Heart right ventricle (tissue), 16 donors: ENCODE measurements at regions not wholly inside any gene's neighbourhood (a gene's known extent, or its start where the extent isn't known, plus 50 kb on each side); places are given as distances from the start of the nearest gene placed in this dataset.

Experiments used
- ATAC-seq, 8 donors: fragments of 200-7000 bp; cut with Tn5 transposase; one replicate each; pipeline ENCODE4 v1.9.1; 2020; ENCODE audit warnings: mild to moderate bottlenecking in 8 of 8, moderate library complexity in 8 of 8, moderate number of reproducible peaks in 1 of 8
- DNase-seq, 2 donors: peaks; one replicate each; pipeline ENCODE4 v3.0.0-alpha.2; 2020
- H3K27ac ChIP-seq, 10 donors: fragments of 200-600 bp; sonication (generic) in 2 of 10; one replicate each; pipeline versions ENCODE4 v1.5.0 to v1.8.0; 2020 to 2022; ENCODE audit warnings: mild to moderate bottlenecking in 3 of 10
- H3K27me3 ChIP-seq, 7 donors: fragments of 200-600 bp; one replicate each; pipeline ENCODE4 v1.8.0; 2021 to 2022; ENCODE audit warnings: mild to moderate bottlenecking in 2 of 7
- H3K36me3 ChIP-seq, 9 donors: fragments of 200-600 bp; sonication (generic) in 1 of 9; one replicate each; pipeline versions ENCODE4 v1.5.0 to v1.8.0; 2020 to 2022; ENCODE audit warnings: mild to moderate bottlenecking in 2 of 9
- H3K4me1 ChIP-seq, 9 donors: fragments of 200-600 bp; sonication (generic) in 1 of 9; one replicate each; pipeline versions ENCODE4 v1.5.0 to v1.8.0; 2020 to 2022; ENCODE audit warnings: mild to moderate bottlenecking in 4 of 9
- H3K4me3 ChIP-seq, 10 donors: fragments of 200-600 bp; sonication (generic) in 2 of 10; one replicate each; pipeline versions ENCODE4 v1.5.0 to v1.8.0; 2020 to 2022; ENCODE audit warnings: mild to moderate bottlenecking in 7 of 10, moderate library complexity in 2 of 10
- H3K9me3 ChIP-seq, 11 donors: fragments of 200-600 bp in 10 of 11; sonication (generic) in 2 of 11; one replicate each; pipeline versions ENCODE4 v1.5.0 to v1.8.0; 2013 to 2022; ENCODE audit warnings: mild to moderate bottlenecking in 2 of 11, control low read depth in 1 of 11, moderate library complexity in 1 of 11
- CTCF ChIP-seq, 9 donors: fragments of 200-600 bp; sonication (generic) in 2 of 9; IDR thresholded peaks; one replicate each; pipeline versions ENCODE4 v1.5.0 to v1.8.0; 2021 to 2022; ENCODE audit warnings: antibody characterized with exemption in 9 of 9, mild to moderate bottlenecking in 5 of 9, moderate library complexity in 1 of 9
- WGBS, 2 donors: extraction: QIAGEN DNeasy Blood & Tissue Kit; methylation state at CpG; one replicate each; pipeline ENCODE4 v1.1.7; 2013; ENCODE audit warnings: inconsistent platforms in 1 of 2; 5-methylcytosine and 5-hydroxymethylcytosine counted together
- intact Hi-C, 10 donors: fragments of 100-400 bp; cut with DNase I; formaldehyde crosslinking; loops; one replicate each; pipeline versions ENCODE4 v1.11.1 to v1.14.2; 2022
- donor health status: Arrhythmogenic right ventricular cardiomyopathy.
- donor health status: ischemic (EF 13 %, LVEDD 7.1; RV severe dilation, severe dysfunction).
- donor health status: healthy with polysubstance abuse.
- donor health status: DM: no; HTN: yes; CAD: no.
- donor health status: DM: no; HTN: no; CAD: no.
- donor health status: ischemic (EF 25% LVEDD 6.9; RV normal size, moderate dysfunction).
- donor health status: ischemic (EF 25% LVEDD 5.7; RV mildly dilated, moderate dysfunction).
- donor health status: healthy.
- donor health status: DM: yes; HTN: yes; CAD: no.
- donor health status: Ischemic cardiomyopathy.
- donor health status: ischemic (EF 35%, LVEDD 5.7; RV mildly dilated, moderate dysfunction).
- donor health status: nonischemic (EF 11% LVEDD 7.7; RV severe dilation, severe dysfunction).
- donor health status: DM: yes; HTN: yes; CAD: no.
- donor health status: PGD.
- donor health status: ischemic (EF 29% LVEDD 5.4; RV normal size, mild dysfunction).
- donor health status: nonischemic (EF 23%, LVEDD 6.1; RV moderate dilation, normal function).

GRCh38 chr7:53398566-53398965 lies 363.1 kb downstream of the POM121L12 start:
- Histone ChIP-seq H3K27me3 (no peaks in the 10 kb centered on the region), H3K4me3 (no peak overlapping the region), H3K9me3 (peaks cover 0 to 24% (median 0%) of the 10 kb centered on the region in 11 donors), H3K36me3 (no peaks in the 10 kb centered on the region), H3K27ac (no peak overlapping the region), H3K4me1 (no peaks in the 10 kb centered on the region)
- intact Hi-C loops, result no loop called here
- ATAC-seq (no peak), DNase-seq (no peak)
- no peak for TF ChIP-seq CTCF (IDR thresholded peaks at IDR 0.05)
- WGBS, 2 donors, result 56 to 63% methylated on average over 2 of the region's 2 CpGs

- H3K4me1 ChIP-seq, result no peaks in the 10 kb centered on the region
- H3K27ac ChIP-seq, result no peak overlapping the region
- no peaks in the 10 kb centered on the region for H3K27me3 ChIP-seq
- H3K4me3 ChIP-seq, result no peak overlapping the region
- TF ChIP-seq CTCF (IDR thresholded peaks at IDR 0.05), result no peak
- intact Hi-C loops, result loop anchor here in 1 of 10 donors (10.0 kb wide), 1 partner anchor 238 kb away; no protein-coding TSS in a partner anchor
- no peaks in the 10 kb centered on the region for H3K36me3 ChIP-seq
- no peak for DNase-seq
- H3K9me3 ChIP-seq, result peaks cover 0 to 13% (median 0%) of the 10 kb centered on the region in 11 donors
- no peak for ATAC-seq
- 80 to 88% methylated on average over 2 of the region's 2 CpGs for WGBS, 2 donors
Measured at GRCh38 chr7:53413021-53413420, 377.6 kb downstream of the POM121L12 start.

GRCh38 chr7:53415816-53416215 lies 380.4 kb downstream of the POM121L12 start:
- Histone ChIP-seq H3K36me3 (no peaks in the 10 kb centered on the region), H3K27me3 (no peaks in the 10 kb centered on the region), H3K9me3 (peaks cover 0 to 21% (median 0%) of the 10 kb centered on the region in 11 donors), H3K27ac (no peak overlapping the region), H3K4me1 (no peaks in the 10 kb centered on the region), H3K4me3 (no peak overlapping the region)
- no peak for ATAC-seq
- TF ChIP-seq CTCF (IDR thresholded peaks at IDR 0.05), result no peak
- no peak for DNase-seq
- intact Hi-C loops, result loop anchor here in 1 of 10 donors (10.0 kb wide), 1 partner anchor 241 kb away; no protein-coding TSS in a partner anchor
- 92 to 96% methylated on average over 2 of the region's 2 CpGs for WGBS, 2 donors

GRCh38 chr7:53418834-53419482 lies 383.5 kb downstream of the POM121L12 start:
- no peak for TF ChIP-seq CTCF (IDR thresholded peaks at IDR 0.05)
- ATAC-seq, result no peak
- intact Hi-C loops, result loop anchor here in 1 of 10 donors (10.0 kb wide), 1 partner anchor 244 kb away; no protein-coding TSS in a partner anchor
- Histone ChIP-seq H3K4me1 (no peaks in the 10 kb centered on the region), H3K27me3 (no peaks in the 10 kb centered on the region), H3K27ac (no peak overlapping the region), H3K9me3 (peaks cover 0 to 23% (median 0%) of the 10 kb centered on the region in 11 donors), H3K36me3 (no peaks in the 10 kb centered on the region), H3K4me3 (no peak overlapping the region)
- DNase-seq, result no peak
- 50 to 52% methylated on average over 1 of the region's 1 CpG for WGBS, 2 donors
